Muscle layer of duodenum (tissue), 2 donors: ENCODE measurements at regions not wholly inside any gene's neighbourhood (a gene's known extent, or its start where the extent isn't known, plus 50 kb on each side); places are given as distances from the start of the nearest gene placed in this dataset.
"Not testable (repeated sequence)": the region's sequence is repeated elsewhere in the genome, so short reads cannot be mapped to it uniquely, and the experiment has no call there.

Experiments
- H3K27ac ChIP-seq: one replicate; pipeline ENCODE4 v1.7.0; 2013; ENCODE audit warnings: mild to moderate bottlenecking, low read length
- H3K27me3 ChIP-seq: one replicate; pipeline ENCODE4 v1.7.0; 2013; ENCODE audit warnings: low read depth, mild to moderate bottlenecking, control low read depth, low read length
- H3K36me3 ChIP-seq, 2 donors: one replicate each; pipeline ENCODE4 v1.7.0; 2013; ENCODE audit warnings: low read length in 2 of 2, control low read depth in 1 of 2, mild to moderate bottlenecking in 1 of 2; ENCODE audit not compliant: insufficient read depth in 2 of 2, control insufficient read depth in 1 of 2
- H3K4me1 ChIP-seq, 2 donors: one replicate each; pipeline ENCODE4 v1.7.0; 2013; ENCODE audit warnings: low read length in 2 of 2, mild to moderate bottlenecking in 2 of 2, control low read depth in 1 of 2, moderate library complexity in 1 of 2; ENCODE audit not compliant: insufficient read depth in 2 of 2, control insufficient read depth in 1 of 2
- H3K4me3 ChIP-seq, 2 donors: one replicate each; pipeline ENCODE4 v1.7.0; 2013; ENCODE audit warnings: low read length in 2 of 2, low read depth in 1 of 2, mild to moderate bottlenecking in 1 of 2
- H3K9me3 ChIP-seq, 2 donors: one replicate each; pipeline ENCODE4 v1.7.0; 2013; ENCODE audit warnings: low read length in 2 of 2, control low read depth in 1 of 2, mild to moderate bottlenecking in 1 of 2; ENCODE audit not compliant: control insufficient read depth in 1 of 2
- donor health status: healthy.

- Histone ChIP-seq H3K27ac (no peak overlapping the region), H3K4me3 (no peak overlapping the region), H3K4me1 (no peaks in the 10 kb centered on the region), H3K27me3 (no peaks in the 10 kb centered on the region), H3K36me3 (no peaks in the 10 kb centered on the region), H3K9me3 (no peaks in the 10 kb centered on the region)
These were observed 338.2 kb downstream of the EIPR1 start for GRCh38 chr2:3039188-3040065.

GRCh38 chr2:3038636-3039035 is 339.0 kb downstream of the EIPR1 start:
- no peaks in the 10 kb centered on the region for H3K9me3 ChIP-seq
- H3K27ac ChIP-seq = no peak overlapping the region
- no peaks in the 10 kb centered on the region for H3K4me1 ChIP-seq
- H3K27me3 ChIP-seq = no peaks in the 10 kb centered on the region
- no peak overlapping the region for H3K4me3 ChIP-seq
- H3K36me3 ChIP-seq = no peaks in the 10 kb centered on the region

DNA sequence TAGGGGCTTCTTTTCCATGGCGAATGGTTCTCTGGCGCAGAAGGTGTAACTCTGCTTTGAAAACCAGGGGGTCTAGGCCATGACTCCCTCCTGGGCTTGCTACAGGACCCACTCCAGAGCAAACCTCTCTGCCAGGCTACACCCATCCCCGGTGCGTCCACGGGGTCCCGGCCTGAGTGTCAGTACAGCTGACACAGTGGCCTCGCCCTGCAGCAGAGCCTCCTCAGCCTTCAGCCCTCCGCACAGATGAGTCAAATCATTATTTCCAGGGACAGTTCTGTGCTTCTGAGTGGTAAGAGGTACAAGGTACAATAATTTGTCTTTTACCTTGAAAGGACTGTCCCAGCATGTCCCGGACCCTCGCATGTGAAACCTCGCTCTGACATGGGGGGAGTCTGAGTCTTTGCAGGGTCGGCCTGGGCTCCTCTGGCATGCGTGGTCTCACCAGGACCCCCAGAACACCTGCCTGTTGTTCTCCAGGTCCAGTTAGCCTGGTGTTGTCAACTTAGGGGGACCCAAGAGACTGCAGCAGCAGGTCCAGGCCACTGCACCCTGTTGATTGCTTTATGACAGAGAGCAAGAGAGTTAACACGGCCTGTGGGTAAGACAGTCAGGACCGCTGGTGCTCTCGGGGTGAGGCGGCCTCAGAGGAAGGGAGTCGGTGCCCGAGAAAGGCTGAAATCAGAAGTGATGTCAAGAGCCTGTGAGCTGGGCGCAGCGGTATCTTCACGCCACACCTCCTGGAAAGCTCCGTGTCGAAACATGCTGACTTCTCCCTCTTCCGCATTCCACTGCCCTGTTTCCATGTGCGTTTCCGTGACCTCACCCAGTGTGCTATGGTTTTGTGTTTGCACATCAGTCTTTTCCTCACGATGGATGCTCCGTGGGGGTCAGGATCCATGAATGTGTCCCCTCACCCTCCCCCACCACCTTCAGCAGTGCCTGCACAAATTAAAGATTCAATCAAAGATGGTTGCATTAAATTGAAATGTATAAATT is 340.1 kb downstream of the EIPR1 start:
- Histone ChIP-seq H3K4me1 (no peaks in the 10 kb centered on the region), H3K4me3 (no peak overlapping the region)

GRCh38 chr2:3036432-3037125 is 341.0 kb downstream of the EIPR1 start:
- H3K27me3 ChIP-seq = no peaks in the 10 kb centered on the region
- H3K27ac ChIP-seq = no peak overlapping the region
- no peak overlapping the region for H3K4me3 ChIP-seq
- no peaks in the 10 kb centered on the region for H3K36me3 ChIP-seq
- H3K9me3 ChIP-seq = no peaks in the 10 kb centered on the region
- no peaks in the 10 kb centered on the region for H3K4me1 ChIP-seq

More for the DNA sequence above, 340.1 kb downstream of the EIPR1 start:
- H3K27ac ChIP-seq = no peak overlapping the region
- no peaks in the 10 kb centered on the region for H3K27me3 ChIP-seq
- no peaks in the 10 kb centered on the region for H3K36me3 ChIP-seq
- no peaks in the 10 kb centered on the region for H3K9me3 ChIP-seq

- Histone ChIP-seq H3K36me3 (no peaks in the 10 kb centered on the region), H3K4me1 (no peaks in the 10 kb centered on the region), H3K27ac (no peak overlapping the region), H3K4me3 (no peak overlapping the region), H3K9me3 (no peaks in the 10 kb centered on the region), H3K27me3 (no peaks in the 10 kb centered on the region)
These were observed 342.1 kb downstream of the EIPR1 start for GRCh38 chr2:3035385-3036050.

DNA sequence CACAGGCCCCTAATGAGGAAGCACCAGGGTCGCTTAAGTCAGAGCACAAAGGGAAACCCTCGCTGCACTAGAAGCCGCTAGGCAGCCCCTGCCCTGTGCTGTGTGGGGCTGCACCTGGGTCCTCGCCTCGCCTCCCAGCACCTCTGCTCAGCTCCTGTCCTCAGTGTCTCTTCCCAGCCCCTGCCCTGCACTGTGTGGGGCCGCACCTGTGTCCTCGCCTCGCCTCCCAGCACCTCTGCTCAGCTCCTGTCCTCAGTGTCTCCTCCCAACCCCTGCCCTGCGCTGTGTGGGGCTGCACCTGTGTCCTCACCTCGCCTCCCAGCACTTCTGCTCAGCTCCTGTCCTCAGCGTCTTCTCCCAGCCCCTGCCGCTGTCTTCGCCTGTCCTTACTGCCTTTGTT is 342.8 kb downstream of the EIPR1 start:
- Histone ChIP-seq H3K9me3 (no peaks in the 10 kb centered on the region), H3K36me3 (no peaks in the 10 kb centered on the region), H3K4me1 (no peaks in the 10 kb centered on the region), H3K4me3 (no peak overlapping the region), H3K27ac (no peak overlapping the region), H3K27me3 (no peaks in the 10 kb centered on the region)

- H3K36me3 ChIP-seq = no peaks in the 10 kb centered on the region
- H3K9me3 ChIP-seq = no peaks in the 10 kb centered on the region
- no peaks in the 10 kb centered on the region for H3K27me3 ChIP-seq
- H3K27ac ChIP-seq = no peak overlapping the region
- no peaks in the 10 kb centered on the region for H3K4me1 ChIP-seq
- H3K4me3 ChIP-seq = no peak overlapping the region
These were observed 343.2 kb downstream of the EIPR1 start for GRCh38 chr2:3034396-3034795.

DNA sequence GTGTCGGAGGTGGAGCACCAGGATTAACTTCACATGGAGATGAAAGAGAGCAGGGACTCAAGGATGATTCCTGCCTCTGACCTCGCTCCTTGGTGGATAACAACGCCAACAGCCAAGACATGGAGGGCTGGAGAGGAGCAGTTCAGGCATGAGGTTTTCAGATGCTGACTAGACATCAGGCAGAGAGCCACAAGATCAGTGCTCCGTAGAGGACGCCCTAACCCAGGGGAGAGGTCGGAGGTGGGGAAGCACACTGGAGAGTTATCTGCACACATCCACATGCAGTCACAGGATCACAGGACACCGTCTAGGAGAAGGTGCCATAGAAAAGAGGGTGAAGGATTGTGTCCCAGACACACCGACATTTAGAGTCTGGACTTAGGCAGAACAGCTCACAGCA is 344.3 kb downstream of the EIPR1 start:
- no peak overlapping the region for H3K4me3 ChIP-seq
- H3K27me3 ChIP-seq = no peaks in the 10 kb centered on the region
- no peaks in the 10 kb centered on the region for H3K36me3 ChIP-seq
- no peaks in the 10 kb centered on the region for H3K4me1 ChIP-seq
- H3K9me3 ChIP-seq = no peaks in the 10 kb centered on the region
- no peak overlapping the region for H3K27ac ChIP-seq

DNA sequence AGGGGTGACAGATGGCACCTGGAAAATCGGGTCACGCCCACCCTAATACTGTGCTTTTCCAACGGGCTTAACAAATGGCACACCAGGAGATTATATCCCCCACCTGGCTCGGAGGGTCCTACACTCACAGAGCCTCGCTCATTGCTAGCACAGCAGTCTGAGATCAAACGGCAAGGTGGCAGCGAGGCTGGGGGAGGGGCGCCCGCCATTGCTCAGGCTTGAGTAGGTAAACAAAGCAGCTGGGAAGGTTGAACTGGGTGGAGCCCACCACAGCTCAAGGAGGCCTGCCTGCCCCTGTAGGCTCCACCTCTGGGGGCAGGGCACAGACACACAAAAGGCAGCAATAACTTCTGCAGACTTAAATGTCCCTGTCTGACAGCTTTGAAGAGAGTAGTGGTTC is 346.8 kb downstream of the EIPR1 start:
- H3K4me3 ChIP-seq, H3K9me3 ChIP-seq, H3K36me3 ChIP-seq, H3K27me3 ChIP-seq, H3K27ac ChIP-seq, H3K4me1 ChIP-seq: not testable (repeated sequence)

DNA sequence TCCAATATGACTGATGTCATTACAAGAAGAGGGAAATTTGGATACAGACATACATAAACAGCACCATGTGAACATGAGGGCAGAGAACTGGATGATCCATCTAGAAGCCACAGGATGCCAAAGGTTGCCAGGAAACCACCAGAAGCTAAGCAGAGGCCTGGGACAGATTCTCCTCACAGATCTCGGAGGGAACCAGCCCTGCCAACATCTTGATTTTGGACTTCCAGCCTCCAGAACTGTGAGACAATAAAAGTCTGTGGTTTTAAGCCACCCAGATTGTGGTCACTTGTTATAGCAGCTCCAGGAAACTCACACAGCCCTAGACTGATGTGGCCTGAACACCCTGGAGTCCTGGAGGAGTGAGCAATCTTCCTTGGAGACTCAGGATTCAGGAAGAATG is 351.6 kb downstream of the EIPR1 start:
- Histone ChIP-seq H3K36me3 (no peaks in the 10 kb centered on the region), H3K27ac (no peak overlapping the region), H3K4me3 (no peak overlapping the region), H3K9me3 (peaks cover 0 to 3% of the 10 kb centered on the region in 2 donors), H3K27me3 (no peaks in the 10 kb centered on the region), H3K4me1 (no peaks in the 10 kb centered on the region)
